HCT116 (cell line): ENCODE measurements at regions not wholly inside any gene's neighbourhood (a gene's known extent, or its start where the extent isn't known, plus 50 kb on each side); places are given as distances from the start of the nearest gene placed in this dataset.

Source experiments
- ATAC-seq: fragments of 200-7000 bp; cut with Tn5 transposase; 2 replicates; pipeline ENCODE4 v1.9.1; 2020; ENCODE audit warnings: mild to moderate bottlenecking, moderate library complexity
- BruUV-seq: library from RNA; stranded (reverse); fragments of 400-500 nt; replicated peaks from 2 replicates; lab custom pipeline; 2021; lab: Mats Ljungman, UMichigan
- CTCF ChIA-PET: fragments of 300-600 bp; sonication (Branson Sonifier 250); formaldehyde crosslinking; loops from one replicate; lab custom pipeline; 2021; ENCODE audit warnings: antibody characterized with exemption; lab: Charles Lee
- POLR2A ChIA-PET: fragments of 300-600, 350-600 bp; sonication (Branson Sonifier 250); formaldehyde crosslinking; loops from one replicate; lab custom pipeline; 2021; ENCODE audit warnings: antibody characterized with exemption; lab: Charles Lee
- RAD21 ChIA-PET, 2 experiments: fragments of 300-600 bp; sonication (Branson Sonifier 250); formaldehyde crosslinking; loops; one replicate each; lab custom pipeline; 2023; ENCODE audit warnings: low total read pairs in 2 of 2; ENCODE audit not compliant: uncharacterized antibody in 2 of 2, unreplicated experiment in 2 of 2, low non-redundant PET in 1 of 2; lab: Charles Lee
- DNase-seq: peaks from one replicate; pipeline ENCODE4 v3.0.0-alpha.2; 2010; ENCODE audit warnings: low read depth, low spot score
- H2AFZ ChIP-seq: fragments of 200-600 bp; shearing (Covaris generic), sonication (generic); 2 replicates; pipeline ENCODE4 v1.6.1; 2017; ENCODE audit warnings: low read depth, mixed run types, mixed read lengths, antibody characterized with exemption, low read length; ENCODE audit not compliant: poor library complexity, severe bottlenecking
- H3K27ac ChIP-seq: 2 replicates; pipeline ENCODE4 v1.5.1; 2012; ENCODE audit warnings: low read depth, low read length
- H3K27me3 ChIP-seq: fragments of 200-600 bp; sonication (generic); 2 replicates; pipeline ENCODE4 v1.6.1; 2016; ENCODE audit warnings: mixed run types, low read length, mixed read lengths; ENCODE audit not compliant: insufficient read depth
- H3K36me3 ChIP-seq, 2 experiments: fragments of 200-500 bp in 1 of 2; fragments of 200-600 bp in 1 of 2; sonication (Bioruptor generic) in 1 of 2; sonication (generic) in 1 of 2; 2 replicates each; pipeline versions ENCODE4 v1.5.1 to v1.6.1; 2014 to 2016; ENCODE audit warnings: low read length in 2 of 2, inconsistent platforms in 1 of 2, mixed read lengths in 1 of 2, mixed run types in 1 of 2; ENCODE audit not compliant: insufficient read depth in 2 of 2, control insufficient read depth in 1 of 2
- H3K4me1 ChIP-seq, 2 experiments: fragments of 200-600 bp in 1 of 2; sonication (generic) in 1 of 2; 2 replicates each; pipeline versions ENCODE4 v1.5.1 to v1.6.1; 2012 to 2017; ENCODE audit warnings: low read length in 2 of 2, inconsistent platforms in 1 of 2, mild to moderate bottlenecking in 1 of 2, mixed read lengths in 1 of 2, mixed run types in 1 of 2, moderate library complexity in 1 of 2; ENCODE audit not compliant: insufficient read depth in 2 of 2, control insufficient read depth in 1 of 2
- H3K4me2 ChIP-seq: fragments of 200-600 bp; sonication (generic); 2 replicates; pipeline ENCODE4 v1.6.1; 2017; ENCODE audit warnings: mixed run types, low read length, mixed read lengths
- H3K4me3 ChIP-seq, 2 experiments: fragments of 200-600 bp in 1 of 2; sonication (generic) in 1 of 2; replicated peaks in 1 of 2; 2 replicates each; pipeline ENCODE4 v1.5.1; 2011 to 2016; ENCODE audit warnings: low read length in 2 of 2, control low read depth in 1 of 2, low read depth in 1 of 2, mild to moderate bottlenecking in 1 of 2, mixed read lengths in 1 of 2, mixed run types in 1 of 2
- H3K79me2 ChIP-seq: fragments of 200-600 bp; sonication (generic); 2 replicates; pipeline ENCODE4 v1.6.1; 2017; ENCODE audit warnings: mild to moderate bottlenecking, mixed run types, low read length, moderate library complexity, mixed read lengths; ENCODE audit not compliant: insufficient read depth
- H3K9ac ChIP-seq: fragments of 200-600 bp; sonication (generic); 2 replicates; pipeline ENCODE4 v1.6.1; 2016; ENCODE audit warnings: low read length, mixed read lengths
- H3K9me2 ChIP-seq: fragments of 200-600 bp; sonication (generic), shearing (Covaris generic); 2 replicates; pipeline ENCODE4 v1.6.1; 2017; ENCODE audit warnings: mixed run types, mild to moderate bottlenecking, moderate library complexity; ENCODE audit not compliant: insufficient read depth
- H3K9me3 ChIP-seq, 2 experiments: fragments of 200-500 bp in 1 of 2; fragments of 200-600 bp in 1 of 2; sonication (Bioruptor generic) in 1 of 2; sonication (generic) in 1 of 2; 2 replicates each; pipeline ENCODE4 v1.6.1; 2014 to 2017; ENCODE audit warnings: low read length in 2 of 2, mixed read lengths in 2 of 2, inconsistent platforms in 1 of 2, low read depth in 1 of 2, mild to moderate bottlenecking in 1 of 2, mixed run types in 1 of 2, moderate library complexity in 1 of 2; ENCODE audit not compliant: control insufficient read depth in 1 of 2, insufficient read depth in 1 of 2
- H4K20me1 ChIP-seq: fragments of 200-600 bp; sonication (generic), shearing (Covaris generic); 2 replicates; pipeline ENCODE4 v1.6.1; 2017; ENCODE audit warnings: mixed run types, mild to moderate bottlenecking, moderate library complexity; ENCODE audit not compliant: insufficient read depth
- CBX3 ChIP-seq: IDR thresholded peaks from 2 replicates; pipeline ENCODE4 v1.6.1; 2012; ENCODE audit warnings: low read depth
- EGR1 ChIP-seq: IDR thresholded peaks from 2 replicates; pipeline ENCODE4 v1.6.1; 2012; ENCODE audit warnings: low read depth
- ELF1 ChIP-seq: IDR thresholded peaks from 2 replicates; pipeline ENCODE4 v1.6.1; 2012; ENCODE audit warnings: low read depth, borderline replicate concordance
- EZH2 ChIP-seq: fragments of 200-600 bp; sonication (generic); IDR thresholded peaks from 2 replicates; pipeline ENCODE4 v1.6.1; 2017; ENCODE audit warnings: antibody characterized with exemption, mixed run types
- EZH2phosphoT487 ChIP-seq: fragments of 200-600 bp; IDR thresholded peaks from 2 replicates; pipeline ENCODE4 v1.6.1; 2018; ENCODE audit warnings: antibody characterized with exemption, borderline replicate concordance
- JUND ChIP-seq: IDR thresholded peaks from 2 replicates; pipeline ENCODE4 v1.6.1; 2012
- POLR2A ChIP-seq: IDR thresholded peaks from 2 replicates; pipeline ENCODE4 v1.7.0; 2011; ENCODE audit warnings: borderline replicate concordance; ENCODE audit not compliant: insufficient read depth, insufficient read length; ENCODE audit errors: extremely low read depth
- POLR2AphosphoS5 ChIP-seq: IDR thresholded peaks from 2 replicates; pipeline ENCODE4 v1.6.1; 2011; ENCODE audit warnings: mild to moderate bottlenecking, low read depth, low read length, moderate library complexity
- REST ChIP-seq: IDR thresholded peaks from 2 replicates; pipeline ENCODE4 v1.6.1; 2012; ENCODE audit warnings: low read depth
- SIN3A ChIP-seq: IDR thresholded peaks from 2 replicates; pipeline ENCODE4 v1.6.1; 2012; ENCODE audit warnings: low read depth
- SP1 ChIP-seq: IDR thresholded peaks from 2 replicates; pipeline ENCODE4 v1.6.1; 2012; ENCODE audit warnings: low read depth
- SRF ChIP-seq: IDR thresholded peaks from 2 replicates; pipeline ENCODE4 v1.6.1; 2012; ENCODE audit warnings: low read depth
- YY1 ChIP-seq: IDR thresholded peaks from 2 replicates; pipeline ENCODE4 v1.6.1; 2011; ENCODE audit warnings: low read length, low read depth, moderate library complexity, mild to moderate bottlenecking; ENCODE audit not compliant: insufficient replicate concordance; ENCODE audit errors: extremely low read depth
- ZFX ChIP-seq: fragments of 450-650 bp; IDR thresholded peaks from 2 replicates; pipeline ENCODE4 v1.6.1; 2017
- ZNF274 ChIP-seq: fragments of 200-500 bp; sonication (Bioruptor generic); IDR thresholded peaks from 2 replicates; pipeline ENCODE4 v1.6.1; 2014; ENCODE audit warnings: mild to moderate bottlenecking, low read depth, low read length, inconsistent platforms
- intact Hi-C: fragments of 100-400 bp; cut with micrococcal nuclease; formaldehyde crosslinking; loops from 2 replicates; pipeline ENCODE4 v1.10.0; 2022
- TF ChIP-seq, protein P1 (sequence below): IDR thresholded peaks from 2 replicates; pipeline ENCODE4 v1.6.1; 2011; ENCODE audit warnings: mild to moderate bottlenecking, low read length, moderate library complexity; ENCODE audit not compliant: insufficient replicate concordance; ENCODE audit errors: extremely low read depth
- TF ChIP-seq, protein P2 (sequence below): IDR thresholded peaks from 2 replicates; pipeline ENCODE4 v1.6.1; 2012
- TF ChIP-seq, protein P3 (sequence below): IDR thresholded peaks from 2 replicates; pipeline ENCODE4 v1.6.1; 2012

DNA sequence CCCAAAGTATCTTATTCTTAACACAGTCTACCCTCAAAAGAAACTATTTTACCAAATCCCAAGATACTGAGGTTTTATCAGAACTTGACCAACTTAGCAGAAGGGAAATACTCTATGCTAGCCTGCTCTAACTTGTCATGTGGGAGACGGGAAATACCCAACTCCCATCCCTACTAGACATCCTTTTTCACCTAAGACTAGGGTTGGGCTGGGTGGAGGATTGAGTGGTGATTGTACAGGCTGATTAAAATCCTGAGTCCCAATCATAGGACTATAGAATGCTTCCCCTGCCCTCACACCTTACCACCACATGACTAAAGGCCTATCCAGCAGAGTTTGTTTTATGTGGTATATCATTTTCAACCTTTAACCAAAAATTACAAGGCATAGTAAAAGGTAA, 786.5 kb downstream of the TAF11L14 start (continued):
- no peak for TF ChIP-seq SP1
- TF ChIP-seq, protein P1, sequence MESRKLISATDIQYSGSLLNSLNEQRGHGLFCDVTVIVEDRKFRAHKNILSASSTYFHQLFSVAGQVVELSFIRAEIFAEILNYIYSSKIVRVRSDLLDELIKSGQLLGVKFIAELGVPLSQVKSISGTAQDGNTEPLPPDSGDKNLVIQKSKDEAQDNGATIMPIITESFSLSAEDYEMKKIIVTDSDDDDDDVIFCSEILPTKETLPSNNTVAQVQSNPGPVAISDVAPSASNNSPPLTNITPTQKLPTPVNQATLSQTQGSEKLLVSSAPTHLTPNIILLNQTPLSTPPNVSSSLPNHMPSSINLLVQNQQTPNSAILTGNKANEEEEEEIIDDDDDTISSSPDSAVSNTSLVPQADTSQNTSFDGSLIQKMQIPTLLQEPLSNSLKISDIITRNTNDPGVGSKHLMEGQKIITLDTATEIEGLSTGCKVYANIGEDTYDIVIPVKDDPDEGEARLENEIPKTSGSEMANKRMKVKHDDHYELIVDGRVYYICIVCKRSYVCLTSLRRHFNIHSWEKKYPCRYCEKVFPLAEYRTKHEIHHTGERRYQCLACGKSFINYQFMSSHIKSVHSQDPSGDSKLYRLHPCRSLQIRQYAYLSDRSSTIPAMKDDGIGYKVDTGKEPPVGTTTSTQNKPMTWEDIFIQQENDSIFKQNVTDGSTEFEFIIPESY: no peak

GRCh38 chr5:18433336-18433735, 799.1 kb downstream of the TAF11L14 start:
- CTCF ChIA-PET: no interaction called here
- no TSS peak for BruUV-seq
- H3K9ac ChIP-seq: no peak overlapping the region

More at GRCh38 chr5:18433336-18433735, 799.1 kb downstream of the TAF11L14 start:
- H4K20me1 ChIP-seq: no peaks in the 10 kb centered on the region
- H3K36me3 ChIP-seq: no peaks in the 10 kb centered on the region
- H3K27ac ChIP-seq: no peak overlapping the region
- H3K79me2 ChIP-seq: no peaks in the 10 kb centered on the region
- peaks cover 8 to 16% of the 10 kb centered on the region in 2 experiments; a peak in 2 of 4 replicates for H3K9me3 ChIP-seq
- no peak overlapping the region for H2AFZ ChIP-seq
- ChIA-PET POLR2A (no interaction called here), RAD21 (no interaction called here)
- DNase-seq: no peak
- no peaks in the 10 kb centered on the region for H3K27me3 ChIP-seq
- no peak overlapping the region for H3K4me3 ChIP-seq
- intact Hi-C loops: no loop called here
- H3K9me2 ChIP-seq: no peaks in the 10 kb centered on the region
- no peaks in the 10 kb centered on the region for H3K4me1 ChIP-seq
- TF ChIP-seq CBX3 (no peak), EZH2phosphoT487 (no peak), ZNF274 (no peak), REST (no peak), SP1 (no peak), YY1 (no peak), POLR2AphosphoS5 (no peak), EZH2 (no peak), JUND (no peak), ZFX (no peak), SRF (no peak), EGR1 (no peak), POLR2A (no peak), SIN3A (no peak), ELF1 (no peak)
- TF ChIP-seq, protein P2, sequence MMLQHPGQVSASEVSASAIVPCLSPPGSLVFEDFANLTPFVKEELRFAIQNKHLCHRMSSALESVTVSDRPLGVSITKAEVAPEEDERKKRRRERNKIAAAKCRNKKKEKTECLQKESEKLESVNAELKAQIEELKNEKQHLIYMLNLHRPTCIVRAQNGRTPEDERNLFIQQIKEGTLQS: no peak
- TF ChIP-seq, protein P3, sequence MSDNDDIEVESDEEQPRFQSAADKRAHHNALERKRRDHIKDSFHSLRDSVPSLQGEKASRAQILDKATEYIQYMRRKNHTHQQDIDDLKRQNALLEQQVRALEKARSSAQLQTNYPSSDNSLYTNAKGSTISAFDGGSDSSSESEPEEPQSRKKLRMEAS: no peak
- TF ChIP-seq, protein P1: no peak
- ATAC-seq: no peak
- H3K4me2 ChIP-seq: no peak overlapping the region
